ENCODE measurements at regions not wholly inside any gene's neighbourhood (a gene's known extent, or its start where the extent isn't known, plus 50 kb on each side); places are given as distances from the start of the nearest gene placed in this dataset.

GRCh38 chr3:74357881-74358280 lies 256.6 kb downstream of the CNTN3 start:
- TF ChIP-seq SIN3A (IDR thresholded peaks at IDR 0.05; ENCODE audit: borderline replicate concordance, insufficient read depth, low read length) (no peak), TAF1 (IDR thresholded peaks at IDR 0.05; ENCODE audit: borderline replicate concordance, insufficient read depth, low read length) (no peak), POLR2AphosphoS5 (IDR thresholded peaks at IDR 0.05; ENCODE audit: low read depth, low read length) (no peak), REST (IDR thresholded peaks at IDR 0.05; ENCODE audit: insufficient read depth in 1 of 2, low read depth in 2 of 2, low read length in 2 of 2) (no peak)

Data from PFSK-1 (cell line).